ENCODE measurements at regions not wholly inside any gene's neighbourhood (a gene's known extent, or its start where the extent isn't known, plus 50 kb on each side); places are given as distances from the start of the nearest gene placed in this dataset.

DNA sequence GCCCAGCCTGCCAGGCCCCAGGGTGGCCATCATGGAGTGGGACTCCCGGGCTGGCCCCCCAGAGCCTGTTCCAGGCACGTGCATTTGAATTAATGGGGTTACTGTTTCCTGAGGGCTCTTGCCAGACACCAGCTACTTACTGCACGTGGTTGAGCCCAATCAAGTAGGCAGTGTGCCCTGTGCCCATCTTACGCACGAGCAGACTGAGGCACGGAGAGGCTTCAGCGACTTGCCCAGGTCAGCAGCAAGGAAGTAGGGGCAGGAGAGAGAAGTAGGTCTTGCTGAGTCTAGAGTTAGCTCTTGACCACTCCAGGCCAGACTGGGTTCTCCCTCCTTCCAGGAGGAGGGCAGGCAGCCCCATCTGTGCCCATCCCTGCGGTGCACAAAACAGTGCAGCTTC lies 67.7 kb downstream of the DIO3 start:
- H3K27ac ChIP-seq (ENCODE audit: control insufficient read depth, insufficient read depth) = no peak overlapping the region
- H3K36me3 ChIP-seq (ENCODE audit: control insufficient read depth in 2 of 2, insufficient read depth in 2 of 2, low read length in 1 of 2) = no peaks in the 10 kb centered on the region
- H4K20me1 ChIP-seq (ENCODE audit: control insufficient read depth, insufficient read depth) = no peaks in the 10 kb centered on the region
- TF ChIP-seq, protein P1, sequence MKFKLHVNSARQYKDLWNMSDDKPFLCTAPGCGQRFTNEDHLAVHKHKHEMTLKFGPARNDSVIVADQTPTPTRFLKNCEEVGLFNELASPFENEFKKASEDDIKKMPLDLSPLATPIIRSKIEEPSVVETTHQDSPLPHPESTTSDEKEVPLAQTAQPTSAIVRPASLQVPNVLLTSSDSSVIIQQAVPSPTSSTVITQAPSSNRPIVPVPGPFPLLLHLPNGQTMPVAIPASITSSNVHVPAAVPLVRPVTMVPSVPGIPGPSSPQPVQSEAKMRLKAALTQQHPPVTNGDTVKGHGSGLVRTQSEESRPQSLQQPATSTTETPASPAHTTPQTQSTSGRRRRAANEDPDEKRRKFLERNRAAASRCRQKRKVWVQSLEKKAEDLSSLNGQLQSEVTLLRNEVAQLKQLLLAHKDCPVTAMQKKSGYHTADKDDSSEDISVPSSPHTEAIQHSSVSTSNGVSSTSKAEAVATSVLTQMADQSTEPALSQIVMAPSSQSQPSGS (IDR thresholded peaks at IDR 0.05; ENCODE audit: low read length) = no peak
- no peak for TF ChIP-seq PAX8 (IDR thresholded peaks at IDR 0.05)
- no peak overlapping the region for H3K4me2 ChIP-seq (ENCODE audit: control insufficient read depth, insufficient read depth)
- BruUV-seq (replicated peaks) = no TSS peak
- H2AFZ ChIP-seq (ENCODE audit: control insufficient read depth, low read depth, low read length) = no peak overlapping the region
- no peaks in the 10 kb centered on the region; a peak in 2 of 4 replicates for H3K27me3 ChIP-seq (replicated peaks in 1 of 2; ENCODE audit: control insufficient read depth in 2 of 2, insufficient read depth in 2 of 2, low read length in 1 of 2)
- ChIA-PET CTCF (no interaction called here), SMC1A (ENCODE audit: uncharacterized antibody, unreplicated experiment) (interaction anchor here (1.2 kb wide), 1 partner anchor 971 kb away, joined by 3 read pairs; no protein-coding TSS in a partner anchor), POLR2A (no interaction called here), RAD21 (ENCODE audit: unreplicated experiment) (no interaction called here)
- no peaks in the 10 kb centered on the region for H3K4me1 ChIP-seq (ENCODE audit: control insufficient read depth, insufficient read depth, low read length)
- H3K9me3 ChIP-seq (replicated peaks; ENCODE audit: control insufficient read depth, insufficient read depth, low read length) = no peaks in the 10 kb centered on the region
- ATAC-seq (peak; percentile 13; the same call in 2 of the 3 replicates), FAIRE-seq (no peak), DNase-seq (ENCODE audit: low read depth, low spot score) (no peak)
- 51% methylated on average over 8 of the region's 8 CpGs for WGBS (ENCODE audit: insufficient coverage, insufficient replicate concordance, low lambda C conversion rate, missing lambda C conversion rate)
- intact Hi-C loops (cut with micrococcal nuclease; ENCODE audit: unreplicated experiment) (loop anchor here (1.0 to 10.0 kb wide), 2 partner anchors 778 to 1244 kb away; no protein-coding TSS in a partner anchor), in situ Hi-C loops (cut with MboI) (loop anchor here (5.0 kb wide), 1 partner anchor 1247 kb away; no protein-coding TSS in a partner anchor)
- H3K4me3 ChIP-seq = no peak overlapping the region
- H3K79me2 ChIP-seq (ENCODE audit: control insufficient read depth, insufficient read depth, low read length) = no peaks in the 10 kb centered on the region
- H3K9ac ChIP-seq (ENCODE audit: control insufficient read depth, insufficient read depth, low read length) = no peak overlapping the region

DNA sequence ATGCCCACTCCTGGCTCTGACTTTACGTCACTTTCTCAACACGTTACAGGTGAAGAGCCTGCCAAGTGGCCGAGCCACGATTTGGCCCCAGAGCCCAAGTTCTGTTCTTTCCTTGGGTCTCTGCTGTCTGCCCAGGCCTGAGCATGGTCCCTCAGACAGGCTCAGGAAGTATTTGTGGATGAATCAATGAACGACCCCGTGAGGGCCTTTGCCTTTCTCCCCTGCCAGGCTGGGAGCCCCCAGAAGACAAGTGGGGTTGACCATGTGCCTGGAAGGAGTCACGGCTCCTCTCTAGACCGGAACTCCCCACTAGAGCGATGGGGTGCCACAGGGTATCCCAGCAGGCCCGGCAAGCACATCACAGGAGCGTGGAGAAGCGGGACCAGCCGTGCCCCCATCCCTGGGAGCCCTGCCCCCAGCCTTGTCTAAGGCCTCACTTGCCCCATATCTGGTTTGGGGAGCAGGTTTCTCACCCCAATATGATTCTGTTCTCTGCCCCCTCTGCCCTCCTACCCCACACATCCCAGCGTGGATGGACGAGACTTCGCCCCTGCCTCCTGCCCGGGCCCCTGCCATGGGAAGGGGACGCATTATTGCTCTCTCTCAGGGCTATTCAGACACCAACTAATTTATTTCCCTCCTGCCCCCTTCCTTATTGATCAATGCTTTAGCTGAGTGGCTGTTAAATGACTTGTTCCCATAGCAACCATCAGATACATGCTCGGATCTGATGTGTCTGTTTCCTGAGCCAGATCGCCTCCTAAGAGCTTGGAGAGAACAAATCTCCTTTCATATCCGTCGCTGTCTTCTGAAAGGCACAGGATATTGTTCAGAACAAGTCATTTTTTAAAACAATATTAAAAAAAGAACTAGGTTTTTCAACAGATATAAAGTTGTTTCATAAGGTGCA lies 69.0 kb downstream of the DIO3 start:
- Histone ChIP-seq H3K27me3 (replicated peaks in 1 of 2; ENCODE audit: control insufficient read depth in 2 of 2, insufficient read depth in 2 of 2, low read length in 1 of 2) (no peaks in the 10 kb centered on the region; a peak in 1 of 4 replicates), H3K4me1 (ENCODE audit: control insufficient read depth, insufficient read depth, low read length) (no peaks in the 10 kb centered on the region), H3K9me3 (replicated peaks; ENCODE audit: control insufficient read depth, insufficient read depth, low read length) (no peaks in the 10 kb centered on the region), H3K9ac (ENCODE audit: control insufficient read depth, insufficient read depth, low read length) (no peak overlapping the region), H2AFZ (ENCODE audit: control insufficient read depth, low read depth, low read length) (no peak overlapping the region), H4K20me1 (ENCODE audit: control insufficient read depth, insufficient read depth) (no peaks in the 10 kb centered on the region), H3K79me2 (ENCODE audit: control insufficient read depth, insufficient read depth, low read length) (no peaks in the 10 kb centered on the region), H3K36me3 (ENCODE audit: control insufficient read depth in 2 of 2, insufficient read depth in 2 of 2, low read length in 1 of 2) (no peaks in the 10 kb centered on the region), H3K4me3 (no peak overlapping the region), H3K4me2 (ENCODE audit: control insufficient read depth, insufficient read depth) (no peak overlapping the region), H3K27ac (ENCODE audit: control insufficient read depth, insufficient read depth) (no peak overlapping the region)
- no TSS peak for BruUV-seq (replicated peaks)
- POLR2A ChIA-PET = no interaction called here
- DNase-seq (ENCODE audit: low read depth, low spot score) (no peak), ATAC-seq (no peak), FAIRE-seq (no peak)
- in situ Hi-C loops (cut with MboI) = loop anchor here (5.0 kb wide), 1 partner anchor 778 kb away; no protein-coding TSS in a partner anchor
- RAD21 ChIA-PET (ENCODE audit: unreplicated experiment) = no interaction called here
- intact Hi-C loops (cut with micrococcal nuclease; ENCODE audit: unreplicated experiment) = no loop called here
- 14% methylated on average over 21 of the region's 22 CpGs for WGBS (ENCODE audit: insufficient coverage, insufficient replicate concordance, low lambda C conversion rate, missing lambda C conversion rate)
- CTCF ChIA-PET = interaction anchor here (1.0 to 1.3 kb wide), 2 partner anchors 9 to 780 kb away, joined by 3 read pairs; no protein-coding TSS in a partner anchor
- SMC1A ChIA-PET (ENCODE audit: uncharacterized antibody, unreplicated experiment) = interaction anchor here (1.3 kb wide), 1 partner anchor 984 kb away, joined by 3 read pairs; no protein-coding TSS in a partner anchor
- no peak for TF ChIP-seq TBL1XR1 (IDR thresholded peaks at IDR 0.05; ENCODE audit: low read depth, low read length)
- TF ChIP-seq, protein P2, sequence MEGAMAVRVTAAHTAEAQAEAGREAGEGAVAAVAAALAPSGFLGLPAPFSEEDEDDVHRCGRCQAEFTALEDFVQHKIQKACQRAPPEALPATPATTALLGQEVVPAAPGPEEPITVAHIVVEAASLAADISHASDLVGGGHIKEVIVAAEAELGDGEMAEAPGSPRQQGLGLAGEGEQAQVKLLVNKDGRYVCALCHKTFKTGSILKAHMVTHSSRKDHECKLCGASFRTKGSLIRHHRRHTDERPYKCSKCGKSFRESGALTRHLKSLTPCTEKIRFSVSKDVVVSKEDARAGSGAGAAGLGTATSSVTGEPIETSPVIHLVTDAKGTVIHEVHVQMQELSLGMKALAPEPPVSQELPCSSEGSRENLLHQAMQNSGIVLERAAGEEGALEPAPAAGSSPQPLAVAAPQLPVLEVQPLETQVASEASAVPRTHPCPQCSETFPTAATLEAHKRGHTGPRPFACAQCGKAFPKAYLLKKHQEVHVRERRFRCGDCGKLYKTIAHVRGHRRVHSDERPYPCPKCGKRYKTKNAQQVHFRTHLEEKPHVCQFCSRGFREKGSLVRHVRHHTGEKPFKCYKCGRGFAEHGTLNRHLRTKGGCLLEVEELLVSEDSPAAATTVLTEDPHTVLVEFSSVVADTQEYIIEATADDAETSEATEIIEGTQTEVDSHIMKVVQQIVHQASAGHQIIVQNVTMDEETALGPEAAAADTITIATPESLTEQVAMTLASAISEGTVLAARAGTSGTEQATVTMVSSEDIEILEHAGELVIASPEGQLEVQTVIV (IDR thresholded peaks at IDR 0.05; ENCODE audit: borderline replicate concordance, partially characterized antibody) = no peak
- no peak for TF ChIP-seq HDGF (IDR thresholded peaks at IDR 0.05)
- no peak for TF ChIP-seq IKZF2 (IDR thresholded peaks at IDR 0.05)
- no peak for TF ChIP-seq SUZ12 (IDR thresholded peaks at IDR 0.05; ENCODE audit: unreplicated experiment)
- TF ChIP-seq POU2F2 (IDR thresholded peaks at IDR 0.05; ENCODE audit: borderline replicate concordance, low read depth, low read length) = no peak
- TF ChIP-seq RUNX3 (IDR thresholded peaks at IDR 0.05; ENCODE audit: low read length) = no peak
- TF ChIP-seq ZSCAN29 (IDR thresholded peaks at IDR 0.05) = no peak
- no peak for TF ChIP-seq YY1 (IDR thresholded peaks at IDR 0.05; ENCODE audit: low read depth, low read length)
- TF ChIP-seq HDAC6 (IDR thresholded peaks at IDR 0.05; ENCODE audit: unreplicated experiment) = no peak

All from GM12878 (cell line).